Right kidney (tissue), 1 donor: ENCODE measurements at regions not wholly inside any gene's neighbourhood (a gene's known extent, or its start where the extent isn't known, plus 50 kb on each side); places are given as distances from the start of the nearest gene placed in this dataset.
"Not testable (repeated sequence)": the region's sequence is repeated elsewhere in the genome, so short reads cannot be mapped to it uniquely, and the experiment has no call there.

Experiments
- DNase-seq: peaks from one replicate; pipeline ENCODE4 v3.0.0-alpha.2; 2016

- no peak for DNase-seq
Observed at GRCh38 chr5:7096294-7096693, 299.6 kb upstream of the ADCY2 start.

- no peak for DNase-seq
Observed at GRCh38 chr5:7105358-7105757, 290.6 kb upstream of the ADCY2 start.

GRCh38 chr5:7117961-7118360 is 278.0 kb upstream of the ADCY2 start:
- DNase-seq = no peak

GRCh38 chr5:7131680-7132079 is 264.3 kb upstream of the ADCY2 start:
- DNase-seq = no peak

- DNase-seq = no peak
Observed at GRCh38 chr5:7146886-7147285, 249.1 kb upstream of the ADCY2 start.

GRCh38 chr5:7157083-7157482 is 238.9 kb upstream of the ADCY2 start:
- no peak for DNase-seq

GRCh38 chr5:7169240-7169878 is 226.6 kb upstream of the ADCY2 start:
- DNase-seq = no peak

- DNase-seq = not testable (repeated sequence)
Observed at GRCh38 chr5:7170785-7171184, 225.2 kb upstream of the ADCY2 start.

- DNase-seq = no peak
Observed at GRCh38 chr5:7179364-7179763, 216.6 kb upstream of the ADCY2 start.

- DNase-seq = no peak
Observed at GRCh38 chr5:7181841-7182240, 214.1 kb upstream of the ADCY2 start.

GRCh38 chr5:7185742-7186141 is 210.2 kb upstream of the ADCY2 start:
- DNase-seq = no peak

GRCh38 chr5:7186818-7187217 is 209.1 kb upstream of the ADCY2 start:
- DNase-seq = no peak

GRCh38 chr5:7190712-7191250 is 205.2 kb upstream of the ADCY2 start:
- no peak for DNase-seq

- no peak for DNase-seq
Observed at GRCh38 chr5:7192016-7192415, 203.9 kb upstream of the ADCY2 start.

GRCh38 chr5:7202846-7203245 is 193.1 kb upstream of the ADCY2 start:
- DNase-seq = no peak

- no peak for DNase-seq
Observed at GRCh38 chr5:7207979-7208378, 188.0 kb upstream of the ADCY2 start.

GRCh38 chr5:7208938-7209337 is 187.0 kb upstream of the ADCY2 start:
- peak; percentile 54 for DNase-seq

GRCh38 chr5:7209658-7210057 is 186.3 kb upstream of the ADCY2 start:
- DNase-seq = no peak

- DNase-seq = no peak
Observed at GRCh38 chr5:7210549-7210948, 185.4 kb upstream of the ADCY2 start.

GRCh38 chr5:7213525-7213924 is 182.4 kb upstream of the ADCY2 start:
- DNase-seq = no peak

GRCh38 chr5:7214906-7215416 is 181.0 kb upstream of the ADCY2 start:
- no peak for DNase-seq

- peak; percentile 32 for DNase-seq
Observed at GRCh38 chr5:7218141-7218540, 177.8 kb upstream of the ADCY2 start.

- no peak for DNase-seq
Observed at GRCh38 chr5:7220156-7220555, 175.8 kb upstream of the ADCY2 start.

- DNase-seq = no peak
Observed at GRCh38 chr5:7221041-7221440, 174.9 kb upstream of the ADCY2 start.

GRCh38 chr5:7225826-7226225 is 170.1 kb upstream of the ADCY2 start:
- no peak for DNase-seq
